Kidney (tissue), 13 donors: ENCODE measurements at regions not wholly inside any gene's neighbourhood (a gene's known extent, or its start where the extent isn't known, plus 50 kb on each side); places are given as distances from the start of the nearest gene placed in this dataset.

Experiments used
- DNase-seq, 5 donors: peaks; one replicate each; pipeline ENCODE4 v3.0.0-alpha.2; 2013 to 2020
- FAIRE-seq: peaks from 2 replicates; lab custom pipeline; 2012; peaks lifted over from hg19 to GRCh38; lab: Jason Lieb, UNC
- H3K27ac ChIP-seq, 2 donors: one replicate each; pipeline ENCODE4 v1.7.0; 2013; ENCODE audit warnings: low read depth in 2 of 2, low read length in 2 of 2, inconsistent platforms in 1 of 2
- H3K27me3 ChIP-seq: one replicate; pipeline ENCODE4 v1.7.1; 2013; ENCODE audit warnings: low read length, inconsistent platforms; ENCODE audit not compliant: control insufficient read depth, insufficient read depth
- H3K36me3 ChIP-seq, 3 donors: one replicate each; pipeline versions ENCODE4 v1.7.0 to v1.7.1; 2013; ENCODE audit warnings: low read length in 3 of 3, control low read depth in 1 of 3, inconsistent platforms in 1 of 3; ENCODE audit not compliant: insufficient read depth in 3 of 3, control insufficient read depth in 2 of 3
- H3K4me1 ChIP-seq, 3 donors: one replicate each; pipeline versions ENCODE4 v1.7.0 to v1.7.1; 2013; ENCODE audit warnings: low read length in 3 of 3, inconsistent platforms in 1 of 3, low read depth in 1 of 3; ENCODE audit not compliant: control insufficient read depth in 2 of 3, insufficient read depth in 2 of 3
- H3K4me3 ChIP-seq, 3 donors: one replicate each; pipeline versions ENCODE4 v1.7.0 to v1.8.1; 2013; ENCODE audit warnings: low read length in 3 of 3, control low read depth in 1 of 3, inconsistent platforms in 1 of 3
- H3K9ac ChIP-seq, 3 donors: one replicate each; pipeline versions ENCODE4 v1.7.0 to v1.7.1; 2013; ENCODE audit warnings: low read length in 3 of 3, control low read depth in 1 of 3, inconsistent platforms in 1 of 3
- H3K9me3 ChIP-seq, 3 donors: one replicate each; pipeline versions ENCODE4 v1.7.0 to v1.7.1; 2013; ENCODE audit warnings: low read length in 3 of 3, control low read depth in 1 of 3, inconsistent platforms in 1 of 3; ENCODE audit not compliant: control insufficient read depth in 2 of 3, insufficient read depth in 1 of 3
- intact Hi-C: fragments of 100-400 bp; cut with DNase I; formaldehyde crosslinking; loops from one replicate; pipeline ENCODE4 v1.11.1; 2022
- TF ChIP-seq, protein P1 (sequence below): IDR thresholded peaks from 3 replicates; pipeline ENCODE4 v1.5.1; 2012; ENCODE audit warnings: mild to moderate bottlenecking, moderate library complexity, borderline replicate concordance; ENCODE audit not compliant: insufficient read depth; ENCODE audit errors: extremely low read depth
- donor health status: control.
- donor health status: control.
- donor health status: control.
- donor health status: control.
- donor health status: control.
- donor health status: DM: yes; HTN: yes; CAD: no.
- donor health status: Normal renal cell carcinoma (clear cell type).

DNA sequence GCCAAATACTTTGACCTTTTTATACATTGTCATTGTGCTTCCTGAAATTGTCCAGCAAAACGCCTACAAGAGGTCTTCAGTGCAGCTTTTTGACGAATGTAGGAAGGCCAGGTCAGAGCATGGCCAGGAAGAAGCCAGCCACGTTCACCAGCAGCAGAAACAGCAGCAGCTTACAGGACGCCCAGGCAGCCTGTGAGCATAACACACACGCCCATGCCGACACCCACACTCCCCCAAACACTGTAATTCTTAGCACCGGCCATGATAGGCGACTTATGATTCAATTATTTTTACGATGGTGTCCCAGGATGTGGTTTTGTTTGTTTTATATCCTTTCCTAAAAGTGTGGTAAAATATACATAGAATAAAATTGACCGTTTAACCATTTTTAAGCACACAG lies 249.1 kb upstream of the SALL3 start:
- no peak overlapping the region for H3K27ac ChIP-seq
- H3K4me3 ChIP-seq, result no peak overlapping the region
- FAIRE-seq (no peak), DNase-seq (peak in 4 of 5 donors; percentile 15 to 37 (median 29))
- TF ChIP-seq, protein P1, sequence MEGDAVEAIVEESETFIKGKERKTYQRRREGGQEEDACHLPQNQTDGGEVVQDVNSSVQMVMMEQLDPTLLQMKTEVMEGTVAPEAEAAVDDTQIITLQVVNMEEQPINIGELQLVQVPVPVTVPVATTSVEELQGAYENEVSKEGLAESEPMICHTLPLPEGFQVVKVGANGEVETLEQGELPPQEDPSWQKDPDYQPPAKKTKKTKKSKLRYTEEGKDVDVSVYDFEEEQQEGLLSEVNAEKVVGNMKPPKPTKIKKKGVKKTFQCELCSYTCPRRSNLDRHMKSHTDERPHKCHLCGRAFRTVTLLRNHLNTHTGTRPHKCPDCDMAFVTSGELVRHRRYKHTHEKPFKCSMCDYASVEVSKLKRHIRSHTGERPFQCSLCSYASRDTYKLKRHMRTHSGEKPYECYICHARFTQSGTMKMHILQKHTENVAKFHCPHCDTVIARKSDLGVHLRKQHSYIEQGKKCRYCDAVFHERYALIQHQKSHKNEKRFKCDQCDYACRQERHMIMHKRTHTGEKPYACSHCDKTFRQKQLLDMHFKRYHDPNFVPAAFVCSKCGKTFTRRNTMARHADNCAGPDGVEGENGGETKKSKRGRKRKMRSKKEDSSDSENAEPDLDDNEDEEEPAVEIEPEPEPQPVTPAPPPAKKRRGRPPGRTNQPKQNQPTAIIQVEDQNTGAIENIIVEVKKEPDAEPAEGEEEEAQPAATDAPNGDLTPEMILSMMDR, result no peak
- no peaks in the 10 kb centered on the region for H3K4me1 ChIP-seq
- peaks cover 2% of the 10 kb centered on the region for H3K27me3 ChIP-seq
- intact Hi-C loops, result no loop called here
- no peaks in the 10 kb centered on the region for H3K36me3 ChIP-seq
- no peaks in the 10 kb centered on the region for H3K9me3 ChIP-seq
- no peak overlapping the region for H3K9ac ChIP-seq

DNA sequence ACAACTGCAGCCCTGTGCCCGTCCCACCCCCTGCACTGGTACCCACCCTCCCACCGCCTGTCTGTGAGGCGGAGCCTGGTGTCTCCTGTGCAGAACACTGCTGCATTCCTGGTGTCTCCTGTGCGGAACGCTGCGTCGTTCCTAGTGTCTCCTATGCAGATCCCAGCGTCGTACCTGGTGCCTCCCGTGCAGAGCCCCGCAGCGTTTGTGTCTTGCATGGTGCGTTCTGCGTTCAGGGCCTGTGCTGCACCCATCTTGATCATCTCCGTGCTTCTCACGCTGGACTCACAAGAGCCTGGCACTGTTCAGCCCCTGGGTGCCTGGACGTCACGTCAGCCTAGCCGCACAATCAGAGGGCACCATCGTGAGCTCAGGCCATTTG lies 248.6 kb upstream of the SALL3 start:
- Histone ChIP-seq H3K9me3 (no peaks in the 10 kb centered on the region), H3K36me3 (no peaks in the 10 kb centered on the region), H3K27ac (no peak overlapping the region), H3K9ac (no peak overlapping the region), H3K4me3 (no peak overlapping the region), H3K27me3 (peaks cover 2% of the 10 kb centered on the region), H3K4me1 (no peaks in the 10 kb centered on the region)
- peak in 4 of 5 donors; percentile 45 to 63 (median 58) for DNase-seq
- TF ChIP-seq, protein P1, result no peak
- intact Hi-C loops, result no loop called here
- FAIRE-seq, result no peak

DNA sequence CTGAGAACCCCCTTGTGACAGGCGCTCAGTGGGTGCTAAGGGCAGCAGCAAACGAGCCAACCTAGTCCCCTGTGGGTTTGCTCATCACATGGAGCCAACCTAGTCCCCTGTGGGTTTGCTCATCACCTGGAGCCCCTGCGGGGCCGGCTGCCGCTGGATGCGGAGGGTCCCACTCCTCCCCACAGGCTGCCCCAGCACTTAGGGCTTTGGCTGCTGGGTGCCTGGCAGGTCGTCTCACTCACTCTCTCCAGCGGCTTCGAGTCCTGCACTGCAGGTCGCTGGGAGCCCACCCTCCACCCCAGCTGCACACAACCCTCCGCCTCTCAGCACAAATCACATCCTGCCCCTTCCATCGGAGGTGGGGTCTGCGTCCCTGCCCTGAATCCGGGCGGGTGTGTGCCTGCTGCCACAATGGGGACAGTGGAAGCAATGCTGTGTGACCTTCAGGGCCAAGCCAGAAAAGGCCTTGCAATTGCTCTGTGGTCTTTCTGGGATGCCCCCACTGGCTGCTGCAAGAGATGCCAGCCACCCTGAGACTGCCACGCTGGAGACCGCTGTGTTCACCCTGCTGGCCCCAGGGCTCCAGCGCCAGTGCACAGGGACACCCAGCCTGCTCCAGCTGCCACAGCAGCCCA lies 248.1 kb upstream of the SALL3 start:
- peaks cover 2% of the 10 kb centered on the region for H3K27me3 ChIP-seq
- no peaks in the 10 kb centered on the region for H3K4me1 ChIP-seq
- DNase-seq (peak in 1 of 5 donors; percentile 37), FAIRE-seq (no peak)
- H3K36me3 ChIP-seq, result no peaks in the 10 kb centered on the region
- no peaks in the 10 kb centered on the region for H3K9me3 ChIP-seq
- no peak overlapping the region for H3K27ac ChIP-seq
- H3K9ac ChIP-seq, result no peak overlapping the region
- intact Hi-C loops, result no loop called here
- TF ChIP-seq, protein P1, result no peak
- H3K4me3 ChIP-seq, result no peak overlapping the region
